ENCODE measurements at regions not wholly inside any gene's neighbourhood (a gene's known extent, or its start where the extent isn't known, plus 50 kb on each side); places are given as distances from the start of the nearest gene placed in this dataset.

DNA sequence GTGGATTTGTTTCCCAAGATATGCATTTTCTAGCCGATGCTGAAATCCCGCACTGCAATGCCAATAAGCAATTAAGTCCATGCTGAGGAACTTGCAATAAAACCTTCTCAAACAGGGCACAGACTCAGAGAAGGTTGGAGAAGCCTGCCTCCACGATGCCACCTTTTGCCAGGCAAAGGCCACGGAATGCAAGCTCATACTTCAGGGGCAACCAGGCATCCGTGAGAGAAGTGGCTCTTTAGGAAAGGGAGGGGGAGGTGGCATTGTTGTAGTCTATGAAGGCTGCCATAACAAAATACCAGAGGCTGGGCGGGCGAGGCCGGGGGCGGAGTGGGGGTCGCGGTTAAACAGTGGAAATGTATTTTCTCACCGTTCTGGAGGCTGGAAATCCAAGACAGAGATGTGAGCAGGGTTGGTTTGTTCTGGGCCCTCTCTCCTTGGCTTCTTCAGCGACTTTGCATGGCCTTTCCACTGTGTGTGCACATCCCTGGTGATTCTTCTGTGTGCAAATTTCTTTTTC, 689.5 kb downstream of the VRK1 start:
- CTCF ChIA-PET = no interaction called here
- no peaks in the 10 kb centered on the region for H3K9me3 Mint-ChIP-seq (ENCODE audit: unreplicated experiment)
- no peaks in the 10 kb centered on the region for H3K36me3 Mint-ChIP-seq (ENCODE audit: insufficient read depth, unreplicated experiment)
- no TSS peak for BruUV-seq (replicated peaks)
- H3K4me3 Mint-ChIP-seq (ENCODE audit: unreplicated experiment) = no peak overlapping the region
- Histone ChIP-seq H3K27me3 (replicated peaks; ENCODE audit: control insufficient read depth, insufficient read depth, low read length) (no peaks in the 10 kb centered on the region), H3K9me3 (no peaks in the 10 kb centered on the region), H3K4me3 (ENCODE audit: low read depth, low read length) (no peak overlapping the region), H3K4me1 (no peaks in the 10 kb centered on the region), H3K36me3 (ENCODE audit: control insufficient read depth, insufficient read depth, low read length) (no peaks in the 10 kb centered on the region)
- H3K27me3 Mint-ChIP-seq (ENCODE audit: insufficient read depth, unreplicated experiment) = peaks cover 7% of the 10 kb centered on the region
- intact Hi-C loops (cut with micrococcal nuclease; ENCODE audit: unreplicated experiment) = no loop called here
- POLR2A ChIA-PET = no interaction called here
- no peaks in the 10 kb centered on the region for H3K4me1 Mint-ChIP-seq (ENCODE audit: low read depth, unreplicated experiment)
- no peak for DNase-seq
- no peak overlapping the region for H3K27ac Mint-ChIP-seq (ENCODE audit: unreplicated experiment)
- TF ChIP-seq, protein P1, sequence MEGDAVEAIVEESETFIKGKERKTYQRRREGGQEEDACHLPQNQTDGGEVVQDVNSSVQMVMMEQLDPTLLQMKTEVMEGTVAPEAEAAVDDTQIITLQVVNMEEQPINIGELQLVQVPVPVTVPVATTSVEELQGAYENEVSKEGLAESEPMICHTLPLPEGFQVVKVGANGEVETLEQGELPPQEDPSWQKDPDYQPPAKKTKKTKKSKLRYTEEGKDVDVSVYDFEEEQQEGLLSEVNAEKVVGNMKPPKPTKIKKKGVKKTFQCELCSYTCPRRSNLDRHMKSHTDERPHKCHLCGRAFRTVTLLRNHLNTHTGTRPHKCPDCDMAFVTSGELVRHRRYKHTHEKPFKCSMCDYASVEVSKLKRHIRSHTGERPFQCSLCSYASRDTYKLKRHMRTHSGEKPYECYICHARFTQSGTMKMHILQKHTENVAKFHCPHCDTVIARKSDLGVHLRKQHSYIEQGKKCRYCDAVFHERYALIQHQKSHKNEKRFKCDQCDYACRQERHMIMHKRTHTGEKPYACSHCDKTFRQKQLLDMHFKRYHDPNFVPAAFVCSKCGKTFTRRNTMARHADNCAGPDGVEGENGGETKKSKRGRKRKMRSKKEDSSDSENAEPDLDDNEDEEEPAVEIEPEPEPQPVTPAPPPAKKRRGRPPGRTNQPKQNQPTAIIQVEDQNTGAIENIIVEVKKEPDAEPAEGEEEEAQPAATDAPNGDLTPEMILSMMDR (IDR thresholded peaks at IDR 0.05; ENCODE audit: insufficient read depth in 1 of 2, low read depth in 1 of 2, low read length in 1 of 2, severe bottlenecking in 1 of 2, unreplicated experiment in 1 of 2) = no peak

DNA sequence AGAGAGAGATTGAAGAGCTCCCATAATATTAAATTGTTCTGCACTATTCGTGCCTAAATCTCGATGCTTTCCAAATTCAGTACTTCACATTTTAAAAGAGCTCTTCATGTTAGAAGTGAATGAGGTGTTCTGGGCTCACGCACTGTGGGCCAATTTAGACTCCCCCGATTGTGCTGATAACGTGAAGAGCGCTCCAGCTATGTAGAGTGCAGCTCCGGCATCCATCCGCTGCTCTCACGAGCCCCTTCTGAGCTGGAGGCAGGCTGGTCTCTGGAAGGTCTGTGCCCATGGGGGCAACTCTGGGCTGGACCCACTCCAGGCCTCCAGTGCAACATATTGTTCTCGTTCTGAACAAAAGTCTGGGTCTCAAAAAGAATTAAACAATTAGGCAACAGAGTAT, 692.6 kb downstream of the VRK1 start:
- CTCF ChIA-PET = no interaction called here
- no peaks in the 10 kb centered on the region for H3K27me3 ChIP-seq (replicated peaks; ENCODE audit: control insufficient read depth, insufficient read depth, low read length)
- no peak for DNase-seq

DNA sequence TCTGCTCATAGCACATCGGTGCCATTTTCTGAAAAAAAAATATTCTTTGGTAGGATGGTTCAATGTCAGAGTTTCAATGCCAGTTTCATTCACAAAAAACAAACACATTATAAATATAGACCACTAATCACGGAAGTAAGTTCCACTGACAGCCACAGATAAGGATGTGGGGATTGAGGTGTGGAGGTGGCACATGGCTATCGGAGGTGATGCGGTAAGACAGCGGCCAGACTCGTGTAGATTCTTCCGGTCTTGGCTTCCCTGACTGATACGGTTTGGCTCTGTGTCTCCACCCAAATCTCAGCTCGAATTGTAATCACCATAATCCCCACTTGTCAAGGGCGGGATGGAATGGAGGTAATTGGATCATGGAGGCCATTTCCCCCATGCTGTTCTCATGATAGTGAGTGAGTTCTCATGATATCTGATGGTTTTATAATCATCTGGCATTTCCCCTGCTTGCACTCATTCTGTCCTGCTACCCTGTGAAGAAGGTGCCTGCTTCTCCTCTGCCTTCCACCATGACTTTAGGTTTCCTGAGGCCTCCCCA, 693.4 kb downstream of the VRK1 start:
- Histone ChIP-seq H3K4me1 (no peaks in the 10 kb centered on the region), H3K9me3 (no peaks in the 10 kb centered on the region), H3K36me3 (ENCODE audit: control insufficient read depth, insufficient read depth, low read length) (no peaks in the 10 kb centered on the region), H3K27me3 (replicated peaks; ENCODE audit: control insufficient read depth, insufficient read depth, low read length) (no peaks in the 10 kb centered on the region), H3K4me3 (ENCODE audit: low read depth, low read length) (no peak overlapping the region)
- DNase-seq = no peak
- H3K4me1 Mint-ChIP-seq (ENCODE audit: low read depth, unreplicated experiment) = no peaks in the 10 kb centered on the region
- no peak overlapping the region for H3K27ac Mint-ChIP-seq (ENCODE audit: unreplicated experiment)
- H3K27me3 Mint-ChIP-seq (ENCODE audit: insufficient read depth, unreplicated experiment) = peaks cover 11% of the 10 kb centered on the region
- BruUV-seq (replicated peaks) = no TSS peak
- TF ChIP-seq, protein P1 (IDR thresholded peaks at IDR 0.05; ENCODE audit: insufficient read depth in 1 of 2, low read depth in 1 of 2, low read length in 1 of 2, severe bottlenecking in 1 of 2, unreplicated experiment in 1 of 2) = no peak
- ChIA-PET POLR2A (no interaction called here), CTCF (no interaction called here)
- H3K9me3 Mint-ChIP-seq (ENCODE audit: unreplicated experiment) = peaks cover 19% of the 10 kb centered on the region
- no peak overlapping the region for H3K4me3 Mint-ChIP-seq (ENCODE audit: unreplicated experiment)
- H3K36me3 Mint-ChIP-seq (ENCODE audit: insufficient read depth, unreplicated experiment) = no peaks in the 10 kb centered on the region
- intact Hi-C loops (cut with micrococcal nuclease; ENCODE audit: unreplicated experiment) = no loop called here

More for the DNA sequence above, 692.6 kb downstream of the VRK1 start:
- peaks cover 11% of the 10 kb centered on the region for H3K27me3 Mint-ChIP-seq (ENCODE audit: insufficient read depth, unreplicated experiment)
- H3K4me3 Mint-ChIP-seq (ENCODE audit: unreplicated experiment) = no peak overlapping the region
- H3K4me1 Mint-ChIP-seq (ENCODE audit: low read depth, unreplicated experiment) = no peaks in the 10 kb centered on the region
- H3K36me3 Mint-ChIP-seq (ENCODE audit: insufficient read depth, unreplicated experiment) = no peaks in the 10 kb centered on the region
- H3K27ac Mint-ChIP-seq (ENCODE audit: unreplicated experiment) = no peak overlapping the region
- no peak overlapping the region for H3K4me3 ChIP-seq (ENCODE audit: low read depth, low read length)
- no peaks in the 10 kb centered on the region for H3K36me3 ChIP-seq (ENCODE audit: control insufficient read depth, insufficient read depth, low read length)
- H3K4me1 ChIP-seq = no peaks in the 10 kb centered on the region
- peaks cover 19% of the 10 kb centered on the region for H3K9me3 Mint-ChIP-seq (ENCODE audit: unreplicated experiment)
- TF ChIP-seq, protein P1 (IDR thresholded peaks at IDR 0.05; ENCODE audit: insufficient read depth in 1 of 2, low read depth in 1 of 2, low read length in 1 of 2, severe bottlenecking in 1 of 2, unreplicated experiment in 1 of 2) = no peak
- no peaks in the 10 kb centered on the region for H3K9me3 ChIP-seq
- no TSS peak for BruUV-seq (replicated peaks)
- intact Hi-C loops (cut with micrococcal nuclease; ENCODE audit: unreplicated experiment) = no loop called here
- POLR2A ChIA-PET = no interaction called here

Measured in Caco-2 (cell line).